GM23338 (cell line): ENCODE measurements at regions not wholly inside any gene's neighbourhood (a gene's known extent, or its start where the extent isn't known, plus 50 kb on each side); places are given as distances from the start of the nearest gene placed in this dataset.

ENCODE experiments used
- ATAC-seq: fragments of 200-7000 bp; cut with Tn5 transposase; 3 replicates; pipeline ENCODE4 v1.9.1; 2020
- DNase-seq: peaks from one replicate; pipeline ENCODE4 v3.0.0-alpha.2; 2015; ENCODE audit warnings: low spot score
- H2AFZ ChIP-seq: fragments of 200-600 bp; sonication (generic); 2 replicates; pipeline ENCODE4 v1.8.0; 2016; ENCODE audit warnings: antibody characterized with exemption, mild to moderate bottlenecking, moderate library complexity
- H3F3A ChIP-seq: fragments of 200-600 bp; sonication (generic); replicated peaks from 2 replicates; pipeline ENCODE4 v1.8.0; 2017; ENCODE audit warnings: antibody characterized with exemption, mixed run types, low read depth
- H3K27ac ChIP-seq: fragments of 200-600 bp; sonication (generic); 2 replicates; pipeline ENCODE4 v1.6.1; 2016; ENCODE audit warnings: low read depth
- H3K27me3 ChIP-seq: fragments of 200-600 bp; sonication (generic); 2 replicates; pipeline ENCODE4 v1.8.0; 2016; ENCODE audit warnings: mild to moderate bottlenecking, mixed run types, moderate library complexity; ENCODE audit not compliant: insufficient read depth
- H3K36me3 ChIP-seq: fragments of 200-600 bp; sonication (generic); 2 replicates; pipeline ENCODE4 v1.8.0; 2016; ENCODE audit warnings: mild to moderate bottlenecking; ENCODE audit not compliant: insufficient read depth
- H3K4me1 ChIP-seq: fragments of 200-600 bp; sonication (generic); 2 replicates; pipeline ENCODE4 v1.8.0; 2016; ENCODE audit warnings: mild to moderate bottlenecking, moderate library complexity; ENCODE audit not compliant: insufficient read depth
- H3K4me2 ChIP-seq: fragments of 200-600 bp; sonication (generic); 2 replicates; pipeline ENCODE4 v1.7.1; 2017; ENCODE audit warnings: mixed run types
- H3K4me3 ChIP-seq: fragments of 200-600 bp; sonication (generic); 2 replicates; pipeline ENCODE4 v1.6.1; 2016; ENCODE audit warnings: mixed run types
- H3K79me2 ChIP-seq: fragments of 200-600 bp; sonication (generic); replicated peaks from 2 replicates; pipeline ENCODE4 v1.8.0; 2017; ENCODE audit warnings: mild to moderate bottlenecking; ENCODE audit not compliant: insufficient read depth
- H3K9me2 ChIP-seq: fragments of 200-600 bp; sonication (generic); 2 replicates; pipeline ENCODE4 v1.8.0; 2017; ENCODE audit not compliant: insufficient read depth
- H4K20me1 ChIP-seq: fragments of 200-600 bp; sonication (generic); replicated peaks from 2 replicates; pipeline ENCODE4 v1.8.0; 2017; ENCODE audit warnings: mild to moderate bottlenecking; ENCODE audit not compliant: insufficient read depth
- H3K27ac Mint-ChIP-seq: 2 replicates; pipeline ENCODE4 v1.8.0; 2020; ENCODE audit warnings: inconsistent platforms, mild to moderate bottlenecking, moderate library complexity, mixed read lengths
- H3K27me3 Mint-ChIP-seq: 3 replicates; pipeline ENCODE4 v1.8.0; 2022; ENCODE audit warnings: low read depth, mild to moderate bottlenecking, moderate library complexity, mixed read lengths, inconsistent platforms; ENCODE audit not compliant: insufficient read depth, poor library complexity
- H3K36me3 Mint-ChIP-seq: 3 replicates; pipeline ENCODE4 v1.8.0; 2021; ENCODE audit warnings: low read depth, mild to moderate bottlenecking, inconsistent platforms, moderate library complexity, mixed read lengths
- H3K4me1 Mint-ChIP-seq: 3 replicates; pipeline ENCODE4 v1.8.0; 2020; ENCODE audit warnings: mild to moderate bottlenecking, inconsistent platforms, mixed read lengths
- H3K4me3 Mint-ChIP-seq: 3 replicates; pipeline ENCODE4 v1.8.0; 2021; ENCODE audit warnings: moderate library complexity, mild to moderate bottlenecking, inconsistent platforms, mixed read lengths
- H3K9me3 Mint-ChIP-seq: 3 replicates; pipeline ENCODE4 v1.8.0; 2020; ENCODE audit warnings: moderate library complexity, mild to moderate bottlenecking, inconsistent platforms, mixed read lengths
- CREB1 ChIP-seq: fragments of 250-450 bp; sonication (Bioruptor Pico); IDR thresholded peaks from 2 replicates; pipeline ENCODE4 v1.5.0; 2020; ENCODE audit warnings: low read depth, mild to moderate bottlenecking, moderate library complexity
- EZH2 ChIP-seq: fragments of 200-600 bp; sonication (generic); IDR thresholded peaks from one replicate; pipeline ENCODE4 v1.8.0; 2017; ENCODE audit warnings: antibody characterized with exemption, mild to moderate bottlenecking, low read depth; ENCODE audit not compliant: unreplicated experiment
- EZH2phosphoT487 ChIP-seq: fragments of 200-600 bp; sonication (generic); IDR thresholded peaks from one replicate; pipeline ENCODE4 v1.8.1; 2018; ENCODE audit warnings: antibody characterized with exemption; ENCODE audit not compliant: unreplicated experiment
- JUNB ChIP-seq: IDR thresholded peaks from one replicate; pipeline ENCODE4 v1.6.1; 2016; ENCODE audit warnings: antibody characterized with exemption; ENCODE audit not compliant: unreplicated experiment
- NANOG ChIP-seq: IDR thresholded peaks from 2 replicates; pipeline ENCODE4 v1.6.1; 2016; ENCODE audit warnings: antibody characterized with exemption, borderline replicate concordance
- STAT1 ChIP-seq: IDR thresholded peaks from one replicate; pipeline ENCODE4 v1.6.1; 2016; ENCODE audit warnings: antibody characterized with exemption; ENCODE audit not compliant: unreplicated experiment
- ZNF114 ChIP-seq: fragments of 250-450 bp; sonication (Bioruptor Pico); IDR thresholded peaks from 2 replicates; pipeline ENCODE4 v1.5.0; 2020; ENCODE audit warnings: mild to moderate bottlenecking, moderate library complexity
- ZNF331 ChIP-seq: fragments of 250-450 bp; sonication (Bioruptor Pico); IDR thresholded peaks from 2 replicates; pipeline ENCODE4 v1.5.0; 2020; ENCODE audit warnings: low read depth, mild to moderate bottlenecking, moderate library complexity
- TF ChIP-seq, protein P1 (sequence below), 2 experiments: fragments of 200-600 bp in 1 of 2; sonication (generic) in 1 of 2; conservative IDR thresholded peaks; 2 replicates each; pipeline versions ENCODE4 v1.5.1 to v1.6.1; 2016 to 2017; ENCODE audit warnings: antibody characterized with exemption in 2 of 2, low read depth in 2 of 2, mild to moderate bottlenecking in 2 of 2, moderate library complexity in 1 of 2
- TF ChIP-seq, protein P2 (sequence below): fragments of 250-450 bp; sonication (Bioruptor Pico); IDR thresholded peaks from 2 replicates; pipeline ENCODE4 v1.5.0; 2020; ENCODE audit warnings: mild to moderate bottlenecking, moderate library complexity
- TF ChIP-seq, protein P3 (sequence below): IDR thresholded peaks from one replicate; pipeline ENCODE4 v1.6.1; 2018; ENCODE audit warnings: antibody characterized with exemption; ENCODE audit not compliant: unreplicated experiment
- TF ChIP-seq, protein P4 (sequence below): IDR thresholded peaks from 2 replicates; pipeline ENCODE4 v1.6.1; 2016; ENCODE audit warnings: antibody characterized with exemption

DNA sequence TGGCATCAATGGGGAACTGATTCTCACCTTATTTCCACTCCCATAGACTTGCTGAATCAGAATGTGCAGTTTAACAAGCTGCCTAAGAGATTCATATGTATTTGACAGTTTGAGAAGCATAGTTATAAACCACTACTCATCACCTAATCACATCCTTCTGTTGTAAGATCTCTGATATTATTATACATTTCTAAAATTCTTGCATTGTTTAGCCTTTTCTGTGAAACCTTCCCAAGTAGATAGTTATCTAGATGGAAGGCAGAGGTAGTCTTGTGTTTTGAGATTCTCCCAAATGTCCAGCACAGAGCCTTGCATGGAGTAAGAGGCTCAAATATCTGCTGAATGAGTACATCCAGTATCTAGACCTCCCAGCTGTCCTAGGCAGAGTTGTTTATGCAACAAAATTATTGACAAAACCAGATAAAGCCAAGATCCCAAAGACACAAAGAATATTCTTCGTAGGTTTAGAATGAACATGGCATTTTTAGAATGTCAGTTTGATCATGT, 227.3 kb downstream of the KDR start:
- ATAC-seq, result no peak
- TF ChIP-seq STAT1, result no peak
- TF ChIP-seq ZNF114 (CRISPR knock-in tag), result no peak
- no peak for TF ChIP-seq JUNB
- TF ChIP-seq NANOG, result no peak
- TF ChIP-seq, protein P1, sequence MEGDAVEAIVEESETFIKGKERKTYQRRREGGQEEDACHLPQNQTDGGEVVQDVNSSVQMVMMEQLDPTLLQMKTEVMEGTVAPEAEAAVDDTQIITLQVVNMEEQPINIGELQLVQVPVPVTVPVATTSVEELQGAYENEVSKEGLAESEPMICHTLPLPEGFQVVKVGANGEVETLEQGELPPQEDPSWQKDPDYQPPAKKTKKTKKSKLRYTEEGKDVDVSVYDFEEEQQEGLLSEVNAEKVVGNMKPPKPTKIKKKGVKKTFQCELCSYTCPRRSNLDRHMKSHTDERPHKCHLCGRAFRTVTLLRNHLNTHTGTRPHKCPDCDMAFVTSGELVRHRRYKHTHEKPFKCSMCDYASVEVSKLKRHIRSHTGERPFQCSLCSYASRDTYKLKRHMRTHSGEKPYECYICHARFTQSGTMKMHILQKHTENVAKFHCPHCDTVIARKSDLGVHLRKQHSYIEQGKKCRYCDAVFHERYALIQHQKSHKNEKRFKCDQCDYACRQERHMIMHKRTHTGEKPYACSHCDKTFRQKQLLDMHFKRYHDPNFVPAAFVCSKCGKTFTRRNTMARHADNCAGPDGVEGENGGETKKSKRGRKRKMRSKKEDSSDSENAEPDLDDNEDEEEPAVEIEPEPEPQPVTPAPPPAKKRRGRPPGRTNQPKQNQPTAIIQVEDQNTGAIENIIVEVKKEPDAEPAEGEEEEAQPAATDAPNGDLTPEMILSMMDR (conservative IDR thresholded peaks at IDR 0.05; ENCODE audit: low read depth in 2 of 2), result no peak
- no peak for TF ChIP-seq EZH2
- TF ChIP-seq, protein P2, sequence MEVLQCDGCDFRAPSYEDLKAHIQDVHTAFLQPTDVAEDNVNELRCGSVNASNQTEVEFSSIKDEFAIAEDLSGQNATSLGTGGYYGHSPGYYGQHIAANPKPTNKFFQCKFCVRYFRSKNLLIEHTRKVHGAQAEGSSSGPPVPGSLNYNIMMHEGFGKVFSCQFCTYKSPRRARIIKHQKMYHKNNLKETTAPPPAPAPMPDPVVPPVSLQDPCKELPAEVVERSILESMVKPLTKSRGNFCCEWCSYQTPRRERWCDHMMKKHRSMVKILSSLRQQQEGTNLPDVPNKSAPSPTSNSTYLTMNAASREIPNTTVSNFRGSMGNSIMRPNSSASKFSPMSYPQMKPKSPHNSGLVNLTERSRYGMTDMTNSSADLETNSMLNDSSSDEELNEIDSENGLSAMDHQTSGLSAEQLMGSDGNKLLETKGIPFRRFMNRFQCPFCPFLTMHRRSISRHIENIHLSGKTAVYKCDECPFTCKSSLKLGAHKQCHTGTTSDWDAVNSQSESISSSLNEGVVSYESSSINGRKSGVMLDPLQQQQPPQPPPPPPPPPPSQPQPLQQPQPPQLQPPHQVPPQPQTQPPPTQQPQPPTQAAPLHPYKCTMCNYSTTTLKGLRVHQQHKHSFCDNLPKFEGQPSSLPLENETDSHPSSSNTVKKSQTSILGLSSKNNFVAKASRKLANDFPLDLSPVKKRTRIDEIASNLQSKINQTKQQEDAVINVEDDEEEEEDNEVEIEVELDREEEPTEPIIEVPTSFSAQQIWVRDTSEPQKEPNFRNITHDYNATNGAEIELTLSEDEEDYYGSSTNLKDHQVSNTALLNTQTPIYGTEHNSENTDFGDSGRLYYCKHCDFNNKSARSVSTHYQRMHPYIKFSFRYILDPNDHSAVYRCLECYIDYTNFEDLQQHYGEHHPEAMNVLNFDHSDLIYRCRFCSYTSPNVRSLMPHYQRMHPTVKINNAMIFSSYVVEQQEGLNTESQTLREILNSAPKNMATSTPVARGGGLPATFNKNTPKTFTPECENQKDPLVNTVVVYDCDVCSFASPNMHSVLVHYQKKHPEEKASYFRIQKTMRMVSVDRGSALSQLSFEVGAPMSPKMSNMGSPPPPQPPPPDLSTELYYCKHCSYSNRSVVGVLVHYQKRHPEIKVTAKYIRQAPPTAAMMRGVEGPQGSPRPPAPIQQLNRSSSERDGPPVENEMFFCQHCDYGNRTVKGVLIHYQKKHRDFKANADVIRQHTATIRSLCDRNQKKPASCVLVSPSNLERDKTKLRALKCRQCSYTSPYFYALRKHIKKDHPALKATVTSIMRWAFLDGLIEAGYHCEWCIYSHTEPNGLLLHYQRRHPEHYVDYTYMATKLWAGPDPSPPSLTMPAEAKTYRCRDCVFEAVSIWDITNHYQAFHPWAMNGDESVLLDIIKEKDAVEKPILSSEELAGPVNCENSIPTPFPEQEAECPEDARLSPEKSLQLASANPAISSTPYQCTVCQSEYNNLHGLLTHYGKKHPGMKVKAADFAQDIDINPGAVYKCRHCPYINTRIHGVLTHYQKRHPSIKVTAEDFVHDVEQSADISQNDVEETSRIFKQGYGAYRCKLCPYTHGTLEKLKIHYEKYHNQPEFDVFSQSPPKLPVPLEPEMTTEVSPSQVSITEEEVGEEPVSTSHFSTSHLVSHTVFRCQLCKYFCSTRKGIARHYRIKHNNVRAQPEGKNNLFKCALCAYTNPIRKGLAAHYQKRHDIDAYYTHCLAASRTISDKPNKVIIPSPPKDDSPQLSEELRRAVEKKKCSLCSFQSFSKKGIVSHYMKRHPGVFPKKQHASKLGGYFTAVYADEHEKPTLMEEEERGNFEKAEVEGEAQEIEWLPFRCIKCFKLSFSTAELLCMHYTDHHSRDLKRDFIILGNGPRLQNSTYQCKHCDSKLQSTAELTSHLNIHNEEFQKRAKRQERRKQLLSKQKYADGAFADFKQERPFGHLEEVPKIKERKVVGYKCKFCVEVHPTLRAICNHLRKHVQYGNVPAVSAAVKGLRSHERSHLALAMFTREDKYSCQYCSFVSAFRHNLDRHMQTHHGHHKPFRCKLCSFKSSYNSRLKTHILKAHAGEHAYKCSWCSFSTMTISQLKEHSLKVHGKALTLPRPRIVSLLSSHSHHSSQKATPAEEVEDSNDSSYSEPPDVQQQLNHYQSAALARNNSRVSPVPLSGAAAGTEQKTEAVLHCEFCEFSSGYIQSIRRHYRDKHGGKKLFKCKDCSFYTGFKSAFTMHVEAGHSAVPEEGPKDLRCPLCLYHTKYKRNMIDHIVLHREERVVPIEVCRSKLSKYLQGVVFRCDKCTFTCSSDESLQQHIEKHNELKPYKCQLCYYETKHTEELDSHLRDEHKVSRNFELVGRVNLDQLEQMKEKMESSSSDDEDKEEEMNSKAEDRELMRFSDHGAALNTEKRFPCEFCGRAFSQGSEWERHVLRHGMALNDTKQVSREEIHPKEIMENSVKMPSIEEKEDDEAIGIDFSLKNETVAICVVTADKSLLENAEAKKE, result no peak
- TF ChIP-seq, protein P3, sequence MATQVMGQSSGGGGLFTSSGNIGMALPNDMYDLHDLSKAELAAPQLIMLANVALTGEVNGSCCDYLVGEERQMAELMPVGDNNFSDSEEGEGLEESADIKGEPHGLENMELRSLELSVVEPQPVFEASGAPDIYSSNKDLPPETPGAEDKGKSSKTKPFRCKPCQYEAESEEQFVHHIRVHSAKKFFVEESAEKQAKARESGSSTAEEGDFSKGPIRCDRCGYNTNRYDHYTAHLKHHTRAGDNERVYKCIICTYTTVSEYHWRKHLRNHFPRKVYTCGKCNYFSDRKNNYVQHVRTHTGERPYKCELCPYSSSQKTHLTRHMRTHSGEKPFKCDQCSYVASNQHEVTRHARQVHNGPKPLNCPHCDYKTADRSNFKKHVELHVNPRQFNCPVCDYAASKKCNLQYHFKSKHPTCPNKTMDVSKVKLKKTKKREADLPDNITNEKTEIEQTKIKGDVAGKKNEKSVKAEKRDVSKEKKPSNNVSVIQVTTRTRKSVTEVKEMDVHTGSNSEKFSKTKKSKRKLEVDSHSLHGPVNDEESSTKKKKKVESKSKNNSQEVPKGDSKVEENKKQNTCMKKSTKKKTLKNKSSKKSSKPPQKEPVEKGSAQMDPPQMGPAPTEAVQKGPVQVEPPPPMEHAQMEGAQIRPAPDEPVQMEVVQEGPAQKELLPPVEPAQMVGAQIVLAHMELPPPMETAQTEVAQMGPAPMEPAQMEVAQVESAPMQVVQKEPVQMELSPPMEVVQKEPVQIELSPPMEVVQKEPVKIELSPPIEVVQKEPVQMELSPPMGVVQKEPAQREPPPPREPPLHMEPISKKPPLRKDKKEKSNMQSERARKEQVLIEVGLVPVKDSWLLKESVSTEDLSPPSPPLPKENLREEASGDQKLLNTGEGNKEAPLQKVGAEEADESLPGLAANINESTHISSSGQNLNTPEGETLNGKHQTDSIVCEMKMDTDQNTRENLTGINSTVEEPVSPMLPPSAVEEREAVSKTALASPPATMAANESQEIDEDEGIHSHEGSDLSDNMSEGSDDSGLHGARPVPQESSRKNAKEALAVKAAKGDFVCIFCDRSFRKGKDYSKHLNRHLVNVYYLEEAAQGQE, result no peak
- TF ChIP-seq, protein P4, sequence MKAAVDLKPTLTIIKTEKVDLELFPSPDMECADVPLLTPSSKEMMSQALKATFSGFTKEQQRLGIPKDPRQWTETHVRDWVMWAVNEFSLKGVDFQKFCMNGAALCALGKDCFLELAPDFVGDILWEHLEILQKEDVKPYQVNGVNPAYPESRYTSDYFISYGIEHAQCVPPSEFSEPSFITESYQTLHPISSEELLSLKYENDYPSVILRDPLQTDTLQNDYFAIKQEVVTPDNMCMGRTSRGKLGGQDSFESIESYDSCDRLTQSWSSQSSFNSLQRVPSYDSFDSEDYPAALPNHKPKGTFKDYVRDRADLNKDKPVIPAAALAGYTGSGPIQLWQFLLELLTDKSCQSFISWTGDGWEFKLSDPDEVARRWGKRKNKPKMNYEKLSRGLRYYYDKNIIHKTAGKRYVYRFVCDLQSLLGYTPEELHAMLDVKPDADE, result no peak
- no peak for TF ChIP-seq ZNF331 (CRISPR knock-in tag)
- TF ChIP-seq EZH2phosphoT487, result no peak
- no peak for TF ChIP-seq CREB1 (CRISPR knock-in tag)
- no peak overlapping the region for H3K27ac Mint-ChIP-seq

More for the DNA sequence above, 227.3 kb downstream of the KDR start:
- no peaks in the 10 kb centered on the region for H3K36me3 ChIP-seq
- no peaks in the 10 kb centered on the region for H3F3A ChIP-seq
- no peaks in the 10 kb centered on the region for H4K20me1 ChIP-seq
- Mint-ChIP-seq H3K36me3 (no peaks in the 10 kb centered on the region), H3K4me1 (no peaks in the 10 kb centered on the region), H3K4me3 (no peak overlapping the region), H3K9me3 (no peaks in the 10 kb centered on the region), H3K27me3 (peaks cover 2% of the 10 kb centered on the region)
- H3K27me3 ChIP-seq, result no peaks in the 10 kb centered on the region
- H3K79me2 ChIP-seq, result no peaks in the 10 kb centered on the region
- H3K9me2 ChIP-seq, result 0 out of 2 replicates have a peak, but pooled peaks cover 4% of the 10 kb centered on the region
- no peak overlapping the region for H3K4me3 ChIP-seq
- no peak overlapping the region for H3K4me2 ChIP-seq
- H2AFZ ChIP-seq, result no peak overlapping the region
- H3K4me1 ChIP-seq, result no peaks in the 10 kb centered on the region
- DNase-seq, result no peak
- H3K27ac ChIP-seq, result no peak overlapping the region
